ENCODE measurements at regions not wholly inside any gene's neighbourhood (a gene's known extent, or its start where the extent isn't known, plus 50 kb on each side); places are given as distances from the start of the nearest gene placed in this dataset.

- no peak for DNase-seq (ENCODE audit: low spot score)
- intact Hi-C loops (cut with micrococcal nuclease; ENCODE audit: unreplicated experiment) = no loop called here
- Histone ChIP-seq H3K36me3 (ENCODE audit: insufficient read depth, low read length, poor library complexity, severe bottlenecking) (no peaks in the 10 kb centered on the region), H3K27me3 (replicated peaks; ENCODE audit: insufficient read depth, low read depth, low read length, poor library complexity) (no peaks in the 10 kb centered on the region), H3K27ac (ENCODE audit: low read depth, low read length, poor library complexity, severe bottlenecking) (no peak overlapping the region), H3K4me3 (ENCODE audit: low read depth, low read length, poor library complexity, severe bottlenecking) (no peak overlapping the region), H3K4me1 (ENCODE audit: insufficient read depth, low read length, poor library complexity, severe bottlenecking) (peaks cover 7% of the 10 kb centered on the region), H3K9me3 (ENCODE audit: low read depth, low read length, poor library complexity, severe bottlenecking) (no peaks in the 10 kb centered on the region)
- TF ChIP-seq, protein P1, sequence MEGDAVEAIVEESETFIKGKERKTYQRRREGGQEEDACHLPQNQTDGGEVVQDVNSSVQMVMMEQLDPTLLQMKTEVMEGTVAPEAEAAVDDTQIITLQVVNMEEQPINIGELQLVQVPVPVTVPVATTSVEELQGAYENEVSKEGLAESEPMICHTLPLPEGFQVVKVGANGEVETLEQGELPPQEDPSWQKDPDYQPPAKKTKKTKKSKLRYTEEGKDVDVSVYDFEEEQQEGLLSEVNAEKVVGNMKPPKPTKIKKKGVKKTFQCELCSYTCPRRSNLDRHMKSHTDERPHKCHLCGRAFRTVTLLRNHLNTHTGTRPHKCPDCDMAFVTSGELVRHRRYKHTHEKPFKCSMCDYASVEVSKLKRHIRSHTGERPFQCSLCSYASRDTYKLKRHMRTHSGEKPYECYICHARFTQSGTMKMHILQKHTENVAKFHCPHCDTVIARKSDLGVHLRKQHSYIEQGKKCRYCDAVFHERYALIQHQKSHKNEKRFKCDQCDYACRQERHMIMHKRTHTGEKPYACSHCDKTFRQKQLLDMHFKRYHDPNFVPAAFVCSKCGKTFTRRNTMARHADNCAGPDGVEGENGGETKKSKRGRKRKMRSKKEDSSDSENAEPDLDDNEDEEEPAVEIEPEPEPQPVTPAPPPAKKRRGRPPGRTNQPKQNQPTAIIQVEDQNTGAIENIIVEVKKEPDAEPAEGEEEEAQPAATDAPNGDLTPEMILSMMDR (conservative IDR thresholded peaks at IDR 0.05; ENCODE audit: low read depth, low read length) = no peak
- TF ChIP-seq EZH2 (IDR thresholded peaks at IDR 0.05; ENCODE audit: borderline replicate concordance, low read depth, low read length, poor library complexity, severe bottlenecking) = no peak
- ChIA-PET POLR2A (ENCODE audit: low non-redundant PET) (no interaction called here), CTCF (no interaction called here)
- no TSS peak for BruUV-seq (replicated peaks)
Measured at GRCh38 chr7:39894904-39895303, 55.2 kb upstream of the CDK13 start.

- TF ChIP-seq, protein P1 (conservative IDR thresholded peaks at IDR 0.05; ENCODE audit: low read depth, low read length) = no peak
- no peak for TF ChIP-seq EZH2 (IDR thresholded peaks at IDR 0.05; ENCODE audit: borderline replicate concordance, low read depth, low read length, poor library complexity, severe bottlenecking)
- ChIA-PET CTCF (interaction anchor here (0.6 to 1.6 kb wide), 5 partner anchors 156 to 316 kb away, joined by 3 to 12 read pairs (median 5); no protein-coding TSS in a partner anchor), POLR2A (ENCODE audit: low non-redundant PET) (interaction anchor here (0.6 kb wide), 1 partner anchor 53 kb away, joined by 3 read pairs; the partner anchor contains the start of gene CDK13)
- intact Hi-C loops (cut with micrococcal nuclease; ENCODE audit: unreplicated experiment) = loop anchor here (1.0 to 2.0 kb wide), 2 partner anchors 155 to 238 kb away; partner anchors contain the start of genes MPLKIP and SUGCT
- Histone ChIP-seq H3K27me3 (replicated peaks; ENCODE audit: insufficient read depth, low read depth, low read length, poor library complexity) (no peaks in the 10 kb centered on the region), H3K9me3 (ENCODE audit: low read depth, low read length, poor library complexity, severe bottlenecking) (no peaks in the 10 kb centered on the region), H3K4me1 (ENCODE audit: insufficient read depth, low read length, poor library complexity, severe bottlenecking) (peaks cover 7% of the 10 kb centered on the region), H3K4me3 (ENCODE audit: low read depth, low read length, poor library complexity, severe bottlenecking) (no peak overlapping the region), H3K36me3 (ENCODE audit: insufficient read depth, low read length, poor library complexity, severe bottlenecking) (no peaks in the 10 kb centered on the region), H3K27ac (ENCODE audit: low read depth, low read length, poor library complexity, severe bottlenecking) (no peak overlapping the region)
- no peak for DNase-seq (ENCODE audit: low spot score)
- BruUV-seq (replicated peaks) = no TSS peak
Measured at GRCh38 chr7:39896840-39897239, 53.2 kb upstream of the CDK13 start.

GRCh38 chr7:39898867-39899266 is 51.2 kb upstream of the CDK13 start:
- no TSS peak for BruUV-seq (replicated peaks)
- Histone ChIP-seq H3K27ac (ENCODE audit: low read depth, low read length, poor library complexity, severe bottlenecking) (no peak overlapping the region), H3K9me3 (ENCODE audit: low read depth, low read length, poor library complexity, severe bottlenecking) (no peaks in the 10 kb centered on the region), H3K4me1 (ENCODE audit: insufficient read depth, low read length, poor library complexity, severe bottlenecking) (peaks cover 7% of the 10 kb centered on the region), H3K36me3 (ENCODE audit: insufficient read depth, low read length, poor library complexity, severe bottlenecking) (no peaks in the 10 kb centered on the region), H3K4me3 (ENCODE audit: low read depth, low read length, poor library complexity, severe bottlenecking) (no peak overlapping the region), H3K27me3 (replicated peaks; ENCODE audit: insufficient read depth, low read depth, low read length, poor library complexity) (no peaks in the 10 kb centered on the region)
- no peak for DNase-seq (ENCODE audit: low spot score)
- ChIA-PET CTCF (interaction anchor here (1.9 kb wide), 1 partner anchor 154 kb away, joined by 7 read pairs; no protein-coding TSS in a partner anchor), POLR2A (ENCODE audit: low non-redundant PET) (no interaction called here)
- intact Hi-C loops (cut with micrococcal nuclease; ENCODE audit: unreplicated experiment) = no loop called here
- TF ChIP-seq, protein P1 (conservative IDR thresholded peaks at IDR 0.05; ENCODE audit: low read depth, low read length) = no peak
- TF ChIP-seq EZH2 (IDR thresholded peaks at IDR 0.05; ENCODE audit: borderline replicate concordance, low read depth, low read length, poor library complexity, severe bottlenecking) = no peak
